HCT116 (cell line): ENCODE measurements at regions not wholly inside any gene's neighbourhood (a gene's known extent, or its start where the extent isn't known, plus 50 kb on each side); places are given as distances from the start of the nearest gene placed in this dataset.

ENCODE experiments used
- ATAC-seq: fragments of 200-7000 bp; cut with Tn5 transposase; 2 replicates; pipeline ENCODE4 v1.9.1; 2020; ENCODE audit warnings: mild to moderate bottlenecking, moderate library complexity
- BruUV-seq: library from RNA; stranded (reverse); fragments of 400-500 nt; replicated peaks from 2 replicates; lab custom pipeline; 2021; lab: Mats Ljungman, UMichigan
- CTCF ChIA-PET: fragments of 300-600 bp; sonication (Branson Sonifier 250); formaldehyde crosslinking; loops from one replicate; lab custom pipeline; 2021; ENCODE audit warnings: antibody characterized with exemption; lab: Charles Lee
- POLR2A ChIA-PET: fragments of 300-600, 350-600 bp; sonication (Branson Sonifier 250); formaldehyde crosslinking; loops from one replicate; lab custom pipeline; 2021; ENCODE audit warnings: antibody characterized with exemption; lab: Charles Lee
- RAD21 ChIA-PET, 2 experiments: fragments of 300-600 bp; sonication (Branson Sonifier 250); formaldehyde crosslinking; loops; one replicate each; lab custom pipeline; 2023; ENCODE audit warnings: low total read pairs in 2 of 2; ENCODE audit not compliant: uncharacterized antibody in 2 of 2, unreplicated experiment in 2 of 2, low non-redundant PET in 1 of 2; lab: Charles Lee
- DNase-seq: peaks from one replicate; pipeline ENCODE4 v3.0.0-alpha.2; 2010; ENCODE audit warnings: low read depth, low spot score
- H2AFZ ChIP-seq: fragments of 200-600 bp; shearing (Covaris generic), sonication (generic); 2 replicates; pipeline ENCODE4 v1.6.1; 2017; ENCODE audit warnings: low read depth, mixed run types, mixed read lengths, antibody characterized with exemption, low read length; ENCODE audit not compliant: poor library complexity, severe bottlenecking
- H3K27ac ChIP-seq: 2 replicates; pipeline ENCODE4 v1.5.1; 2012; ENCODE audit warnings: low read depth, low read length
- H3K27me3 ChIP-seq: fragments of 200-600 bp; sonication (generic); 2 replicates; pipeline ENCODE4 v1.6.1; 2016; ENCODE audit warnings: mixed run types, low read length, mixed read lengths; ENCODE audit not compliant: insufficient read depth
- H3K36me3 ChIP-seq, 2 experiments: fragments of 200-500 bp in 1 of 2; fragments of 200-600 bp in 1 of 2; sonication (Bioruptor generic) in 1 of 2; sonication (generic) in 1 of 2; 2 replicates each; pipeline versions ENCODE4 v1.5.1 to v1.6.1; 2014 to 2016; ENCODE audit warnings: low read length in 2 of 2, inconsistent platforms in 1 of 2, mixed read lengths in 1 of 2, mixed run types in 1 of 2; ENCODE audit not compliant: insufficient read depth in 2 of 2, control insufficient read depth in 1 of 2
- H3K4me1 ChIP-seq, 2 experiments: fragments of 200-600 bp in 1 of 2; sonication (generic) in 1 of 2; 2 replicates each; pipeline versions ENCODE4 v1.5.1 to v1.6.1; 2012 to 2017; ENCODE audit warnings: low read length in 2 of 2, inconsistent platforms in 1 of 2, mild to moderate bottlenecking in 1 of 2, mixed read lengths in 1 of 2, mixed run types in 1 of 2, moderate library complexity in 1 of 2; ENCODE audit not compliant: insufficient read depth in 2 of 2, control insufficient read depth in 1 of 2
- H3K4me2 ChIP-seq: fragments of 200-600 bp; sonication (generic); 2 replicates; pipeline ENCODE4 v1.6.1; 2017; ENCODE audit warnings: mixed run types, low read length, mixed read lengths
- H3K4me3 ChIP-seq, 2 experiments: fragments of 200-600 bp in 1 of 2; sonication (generic) in 1 of 2; replicated peaks in 1 of 2; 2 replicates each; pipeline ENCODE4 v1.5.1; 2011 to 2016; ENCODE audit warnings: low read length in 2 of 2, control low read depth in 1 of 2, low read depth in 1 of 2, mild to moderate bottlenecking in 1 of 2, mixed read lengths in 1 of 2, mixed run types in 1 of 2
- H3K79me2 ChIP-seq: fragments of 200-600 bp; sonication (generic); 2 replicates; pipeline ENCODE4 v1.6.1; 2017; ENCODE audit warnings: mild to moderate bottlenecking, mixed run types, low read length, moderate library complexity, mixed read lengths; ENCODE audit not compliant: insufficient read depth
- H3K9ac ChIP-seq: fragments of 200-600 bp; sonication (generic); 2 replicates; pipeline ENCODE4 v1.6.1; 2016; ENCODE audit warnings: low read length, mixed read lengths
- H3K9me2 ChIP-seq: fragments of 200-600 bp; sonication (generic), shearing (Covaris generic); 2 replicates; pipeline ENCODE4 v1.6.1; 2017; ENCODE audit warnings: mixed run types, mild to moderate bottlenecking, moderate library complexity; ENCODE audit not compliant: insufficient read depth
- H3K9me3 ChIP-seq, 2 experiments: fragments of 200-500 bp in 1 of 2; fragments of 200-600 bp in 1 of 2; sonication (Bioruptor generic) in 1 of 2; sonication (generic) in 1 of 2; 2 replicates each; pipeline ENCODE4 v1.6.1; 2014 to 2017; ENCODE audit warnings: low read length in 2 of 2, mixed read lengths in 2 of 2, inconsistent platforms in 1 of 2, low read depth in 1 of 2, mild to moderate bottlenecking in 1 of 2, mixed run types in 1 of 2, moderate library complexity in 1 of 2; ENCODE audit not compliant: control insufficient read depth in 1 of 2, insufficient read depth in 1 of 2
- H4K20me1 ChIP-seq: fragments of 200-600 bp; sonication (generic), shearing (Covaris generic); 2 replicates; pipeline ENCODE4 v1.6.1; 2017; ENCODE audit warnings: mixed run types, mild to moderate bottlenecking, moderate library complexity; ENCODE audit not compliant: insufficient read depth
- ATF3 ChIP-seq: IDR thresholded peaks from 2 replicates; pipeline ENCODE4 v1.6.1; 2012
- CBX3 ChIP-seq: IDR thresholded peaks from 2 replicates; pipeline ENCODE4 v1.6.1; 2012; ENCODE audit warnings: low read depth
- CEBPB ChIP-seq: IDR thresholded peaks from 2 replicates; pipeline ENCODE4 v1.6.1; 2012; ENCODE audit warnings: low read depth
- CTCF ChIP-seq, 3 experiments: fragments of 200-600 bp in 1 of 3; sonication (generic) in 1 of 3; IDR thresholded peaks in 2 of 3; conservative IDR thresholded peaks in 1 of 3; 2 replicates each; pipeline ENCODE4 v1.5.1; 2012 to 2017; ENCODE audit warnings: low read depth in 2 of 3, low read length in 2 of 3, antibody characterized with exemption in 1 of 3, borderline replicate concordance in 1 of 3, control low read depth in 1 of 3, mild to moderate bottlenecking in 1 of 3, mixed read lengths in 1 of 3, mixed run types in 1 of 3, moderate library complexity in 1 of 3; ENCODE audit not compliant: insufficient read depth in 1 of 3
- EGR1 ChIP-seq: IDR thresholded peaks from 2 replicates; pipeline ENCODE4 v1.6.1; 2012; ENCODE audit warnings: low read depth
- EZH2 ChIP-seq: fragments of 200-600 bp; sonication (generic); IDR thresholded peaks from 2 replicates; pipeline ENCODE4 v1.6.1; 2017; ENCODE audit warnings: antibody characterized with exemption, mixed run types
- FOSL1 ChIP-seq: IDR thresholded peaks from 2 replicates; pipeline ENCODE4 v1.6.1; 2012; ENCODE audit warnings: low read depth
- JUND ChIP-seq: IDR thresholded peaks from 2 replicates; pipeline ENCODE4 v1.6.1; 2012
- MAX ChIP-seq: IDR thresholded peaks from 2 replicates; pipeline ENCODE4 v1.6.1; 2012
- POLR2A ChIP-seq: IDR thresholded peaks from 2 replicates; pipeline ENCODE4 v1.7.0; 2011; ENCODE audit warnings: borderline replicate concordance; ENCODE audit not compliant: insufficient read depth, insufficient read length; ENCODE audit errors: extremely low read depth
- POLR2AphosphoS5 ChIP-seq: IDR thresholded peaks from 2 replicates; pipeline ENCODE4 v1.6.1; 2011; ENCODE audit warnings: mild to moderate bottlenecking, low read depth, low read length, moderate library complexity
- RAD21 ChIP-seq: IDR thresholded peaks from 2 replicates; pipeline ENCODE4 v1.6.1; 2012; ENCODE audit warnings: low read depth, mild to moderate bottlenecking
- REST ChIP-seq: IDR thresholded peaks from 2 replicates; pipeline ENCODE4 v1.6.1; 2012; ENCODE audit warnings: low read depth
- SIN3A ChIP-seq: IDR thresholded peaks from 2 replicates; pipeline ENCODE4 v1.6.1; 2012; ENCODE audit warnings: low read depth
- SP1 ChIP-seq: IDR thresholded peaks from 2 replicates; pipeline ENCODE4 v1.6.1; 2012; ENCODE audit warnings: low read depth
- TCF7L2 ChIP-seq: IDR thresholded peaks from 2 replicates; pipeline ENCODE4 v1.7.0; 2011; ENCODE audit warnings: borderline replicate concordance, inconsistent platforms; ENCODE audit not compliant: insufficient read depth, insufficient read length; ENCODE audit errors: extremely low read depth
- YY1 ChIP-seq: IDR thresholded peaks from 2 replicates; pipeline ENCODE4 v1.6.1; 2011; ENCODE audit warnings: low read length, low read depth, moderate library complexity, mild to moderate bottlenecking; ENCODE audit not compliant: insufficient replicate concordance; ENCODE audit errors: extremely low read depth
- ZBTB33 ChIP-seq: IDR thresholded peaks from 2 replicates; pipeline ENCODE4 v1.6.1; 2011; ENCODE audit warnings: mild to moderate bottlenecking, low read length, moderate library complexity; ENCODE audit not compliant: insufficient replicate concordance; ENCODE audit errors: extremely low read depth
- ZFX ChIP-seq: fragments of 450-650 bp; IDR thresholded peaks from 2 replicates; pipeline ENCODE4 v1.6.1; 2017
- ZNF274 ChIP-seq: fragments of 200-500 bp; sonication (Bioruptor generic); IDR thresholded peaks from 2 replicates; pipeline ENCODE4 v1.6.1; 2014; ENCODE audit warnings: mild to moderate bottlenecking, low read depth, low read length, inconsistent platforms
- intact Hi-C: fragments of 100-400 bp; cut with micrococcal nuclease; formaldehyde crosslinking; loops from 2 replicates; pipeline ENCODE4 v1.10.0; 2022

GRCh38 chr11:104369761-104370160 lies 205.8 kb upstream of the PDGFD start:
- intact Hi-C loops: no loop called here
- Histone ChIP-seq H3K9me2 (no peaks in the 10 kb centered on the region), H4K20me1 (no peaks in the 10 kb centered on the region), H3K9ac (no peak overlapping the region), H2AFZ (no peak overlapping the region), H3K36me3 (no peaks in the 10 kb centered on the region), H3K4me2 (no peak overlapping the region), H3K27me3 (no peaks in the 10 kb centered on the region), H3K4me1 (no peaks in the 10 kb centered on the region), H3K9me3 (no peaks in the 10 kb centered on the region), H3K27ac (no peak overlapping the region), H3K79me2 (no peaks in the 10 kb centered on the region), H3K4me3 (no peak overlapping the region)
- DNase-seq: no peak
- ChIA-PET CTCF (no interaction called here), RAD21 (no interaction called here), POLR2A (no interaction called here)
- no TSS peak for BruUV-seq
- ATAC-seq: no peak
- TF ChIP-seq POLR2A (no peak), ZBTB33 (no peak), TCF7L2 (no peak), ATF3 (no peak), CBX3 (no peak), CTCF (IDR thresholded peaks at IDR 0.05 in 2 of 3, conservative IDR thresholded peaks at IDR 0.05 in 1 of 3; ENCODE audit: borderline replicate concordance in 1 of 3, insufficient read depth in 1 of 3, low read depth in 2 of 3, low read length in 2 of 3) (no peak), POLR2AphosphoS5 (no peak), MAX (no peak), FOSL1 (no peak), CEBPB (no peak), RAD21 (no peak), YY1 (no peak), EGR1 (no peak), JUND (no peak), ZNF274 (no peak), SIN3A (no peak), SP1 (no peak), REST (no peak), ZFX (no peak), EZH2 (no peak)
